ENCODE measurements at regions not wholly inside any gene's neighbourhood (a gene's known extent, or its start where the extent isn't known, plus 50 kb on each side); places are given as distances from the start of the nearest gene placed in this dataset.

- no peak for TF ChIP-seq FOXK2 (conservative IDR thresholded peaks at IDR 0.05 in 1 of 2, IDR thresholded peaks at IDR 0.05 in 1 of 2; ENCODE audit: low read depth in 2 of 2)
- no peak for TF ChIP-seq COPS2 (conservative IDR thresholded peaks at IDR 0.05)
- TF ChIP-seq FOXP1 (CRISPR knock-in tag; IDR thresholded peaks at IDR 0.05), result no peak
- TF ChIP-seq ZKSCAN1 (IDR thresholded peaks at IDR 0.05; ENCODE audit: low read depth, low read length), result no peak
- no peak for TF ChIP-seq NELFE (IDR thresholded peaks at IDR 0.05; ENCODE audit: insufficient read depth, insufficient read length)
- no peak for TF ChIP-seq PATZ1 (CRISPR knock-in tag; IDR thresholded peaks at IDR 0.05; ENCODE audit: borderline replicate concordance)
- no peak for TF ChIP-seq CTCFL (IDR thresholded peaks at IDR 0.05; ENCODE audit: borderline replicate concordance, insufficient read depth, low read depth, low read length, poor library complexity, severe bottlenecking)
- no peak for TF ChIP-seq CBX3 (IDR thresholded peaks at IDR 0.05; ENCODE audit: borderline replicate concordance in 1 of 2, low read length in 2 of 2)
- TF ChIP-seq MTA1 (IDR thresholded peaks at IDR 0.05; ENCODE audit: borderline replicate concordance), result no peak
- no peak for TF ChIP-seq RBM25 (IDR thresholded peaks at IDR 0.05; ENCODE audit: low read depth, low read length, severe bottlenecking)
- no peak for TF ChIP-seq MAFG (tag; conservative IDR thresholded peaks at IDR 0.05)
- TF ChIP-seq POLR2A (conservative IDR thresholded peaks at IDR 0.05), result no peak
- TF ChIP-seq ARID4B (CRISPR knock-in tag; IDR thresholded peaks at IDR 0.05), result no peak
- no peak for TF ChIP-seq FIP1L1 (IDR thresholded peaks at IDR 0.05; ENCODE audit: low read depth, low read length, poor library complexity, severe bottlenecking)
- TF ChIP-seq DIDO1 (tag; IDR thresholded peaks at IDR 0.05; ENCODE audit: low read depth), result no peak
- no peak for TF ChIP-seq GTF3C2 (IDR thresholded peaks at IDR 0.05; ENCODE audit: borderline replicate concordance, extremely low read depth, insufficient read length)
Observed at GRCh38 chr5:14988223-14988622, 116.6 kb upstream of the ANKH start (continued).

Data from K562 (cell line).